A549 (cell line): ENCODE measurements at regions not wholly inside any gene's neighbourhood (a gene's known extent, or its start where the extent isn't known, plus 50 kb on each side); places are given as distances from the start of the nearest gene placed in this dataset.

Experiments used
- BHLHE40 ChIP-seq: IDR thresholded peaks from 2 replicates; pipeline ENCODE4 v1.6.1; 2012; ENCODE audit warnings: low read depth, low read length, inconsistent platforms
- JUNB ChIP-seq: fragments of >200 bp; sonication (Bioruptor Twin); formaldehyde crosslinking; IDR thresholded peaks from 2 replicates; pipeline ENCODE4 v1.6.1; 2016

GRCh38 chr17:13788385-13788784, 186.7 kb upstream of the HS3ST3A1 start:
- no peak for TF ChIP-seq BHLHE40
- no peak for TF ChIP-seq JUNB
